HG03159 (cell line): ENCODE measurements at regions not wholly inside any gene's neighbourhood (a gene's known extent, or its start where the extent isn't known, plus 50 kb on each side); places are given as distances from the start of the nearest gene placed in this dataset.
"Not testable (repeated sequence)": the region's sequence is repeated elsewhere in the genome, so short reads cannot be mapped to it uniquely, and the experiment has no call there.

Experiments used
- ATAC-seq: cut with Tn5 transposase; IDR thresholded peaks from one replicate; pipeline ENCODE4 v1.9.1; 2021; ENCODE audit warnings: mild to moderate bottlenecking, moderate library complexity; ENCODE audit not compliant: unreplicated experiment

- ATAC-seq = no peak
These were observed 247.9 kb upstream of the GJE1 start for GRCh38 chr6:141884850-141885249.

- ATAC-seq = no peak
These were observed 254.0 kb upstream of the GJE1 start for GRCh38 chr6:141878686-141879085.

- no peak for ATAC-seq
These were observed 255.3 kb upstream of the GJE1 start for GRCh38 chr6:141877275-141877983.

- no peak for ATAC-seq
These were observed 257.7 kb upstream of the GJE1 start for GRCh38 chr6:141874930-141875602.

- not testable (repeated sequence) for ATAC-seq
These were observed 263.2 kb upstream of the GJE1 start for GRCh38 chr6:141869509-141869908.

- ATAC-seq = no peak
These were observed 265.0 kb upstream of the GJE1 start for GRCh38 chr6:141867767-141868166.

- no peak for ATAC-seq
These were observed 265.8 kb upstream of the GJE1 start for GRCh38 chr6:141866731-141867497.

GRCh38 chr6:141851063-141851462 is 281.7 kb upstream of the GJE1 start:
- ATAC-seq = no peak

GRCh38 chr6:141848029-141848890 is 284.5 kb upstream of the GJE1 start:
- ATAC-seq = no peak

GRCh38 chr6:141846639-141847038 is 286.1 kb upstream of the GJE1 start:
- no peak for ATAC-seq

- no peak for ATAC-seq
These were observed 289.4 kb upstream of the GJE1 start for GRCh38 chr6:141843178-141843834.

- ATAC-seq = no peak
These were observed 299.6 kb upstream of the GJE1 start for GRCh38 chr6:141833001-141833655.

GRCh38 chr6:141830530-141830929 is 302.2 kb upstream of the GJE1 start:
- no peak for ATAC-seq

- no peak for ATAC-seq
These were observed 303.0 kb upstream of the GJE1 start for GRCh38 chr6:141829566-141830360.

GRCh38 chr6:141824350-141824749 is 308.4 kb upstream of the GJE1 start:
- no peak for ATAC-seq

- not testable (repeated sequence) for ATAC-seq
These were observed 317.7 kb upstream of the GJE1 start for GRCh38 chr6:141815039-141815438.

GRCh38 chr6:141809901-141810300 is 322.8 kb upstream of the GJE1 start:
- no peak for ATAC-seq

- ATAC-seq = no peak
These were observed 324.1 kb upstream of the GJE1 start for GRCh38 chr6:141808662-141809061.

- not testable (repeated sequence) for ATAC-seq
These were observed 331.8 kb upstream of the GJE1 start for GRCh38 chr6:141800973-141801372.
